HG02870 (cell line): ENCODE measurements at regions not wholly inside any gene's neighbourhood (a gene's known extent, or its start where the extent isn't known, plus 50 kb on each side); places are given as distances from the start of the nearest gene placed in this dataset.

Experiments
- ATAC-seq: cut with Tn5 transposase; IDR thresholded peaks from one replicate; pipeline ENCODE4 v1.9.1; 2021; ENCODE audit warnings: mild to moderate bottlenecking, moderate library complexity; ENCODE audit not compliant: unreplicated experiment

DNA sequence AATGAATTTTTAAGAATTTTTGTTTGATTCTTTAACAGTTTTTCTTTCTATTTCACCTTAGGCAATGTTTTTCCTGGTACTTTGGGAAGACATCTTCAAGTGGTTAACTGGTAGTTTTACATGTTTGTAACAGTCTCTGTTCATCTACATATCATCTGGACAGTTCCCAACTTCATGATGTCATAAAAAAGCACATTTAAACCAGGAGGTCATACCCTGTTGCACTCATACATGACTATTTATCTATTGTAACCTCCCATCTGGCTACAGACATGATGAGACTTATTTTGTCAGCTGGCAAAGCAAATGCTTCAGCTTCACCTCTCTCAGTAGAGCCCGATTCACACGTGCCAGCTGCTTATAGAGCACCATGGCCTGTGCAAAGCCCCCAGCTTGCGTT, 99.8 kb upstream of the YPEL5 start:
- ATAC-seq: no peak

DNA sequence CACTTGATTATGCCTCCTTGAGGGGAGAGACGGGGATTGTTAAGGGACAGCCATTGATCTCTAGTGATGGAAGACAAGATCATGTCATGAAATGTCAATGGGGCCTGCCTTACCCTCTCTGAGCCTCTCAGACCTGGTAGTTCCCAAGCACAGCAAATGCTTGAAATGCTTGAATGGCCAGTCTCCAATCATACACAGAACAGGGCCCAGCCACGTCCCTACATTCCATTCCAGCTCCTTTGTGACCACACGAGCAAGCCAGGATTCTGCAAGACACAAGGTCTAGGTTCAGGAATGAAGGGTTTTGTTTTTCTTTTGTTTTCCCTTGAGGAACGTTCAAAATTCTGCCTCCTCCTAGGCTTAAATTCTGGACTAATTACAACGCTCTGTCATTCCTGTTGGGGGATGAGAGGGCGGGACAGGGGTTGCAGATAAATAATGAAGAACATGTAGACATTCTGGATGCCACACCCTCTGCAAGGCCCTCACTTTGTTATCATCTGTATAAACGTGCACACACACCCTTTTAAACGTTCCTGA, 98.1 kb upstream of the YPEL5 start:
- ATAC-seq: no peak

DNA sequence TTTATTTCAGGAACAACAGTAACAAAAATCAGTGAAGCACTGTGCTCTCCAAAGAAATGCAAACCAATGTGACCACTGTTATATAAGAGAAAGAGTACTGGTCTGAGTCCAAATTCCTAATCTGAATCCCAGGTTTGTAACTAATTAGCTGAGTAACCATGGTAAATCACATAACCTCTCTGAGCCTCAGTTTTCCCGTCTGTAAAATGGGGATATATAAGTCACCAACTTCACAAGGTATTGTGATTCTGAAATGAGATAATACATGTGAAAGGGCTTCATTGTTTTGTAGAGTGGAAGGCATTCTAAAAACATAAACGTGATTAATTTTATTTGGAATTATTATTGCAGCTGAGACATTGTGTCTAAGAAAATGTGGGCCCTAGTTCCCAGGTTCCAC, 91.3 kb upstream of the YPEL5 start:
- ATAC-seq: no peak

DNA sequence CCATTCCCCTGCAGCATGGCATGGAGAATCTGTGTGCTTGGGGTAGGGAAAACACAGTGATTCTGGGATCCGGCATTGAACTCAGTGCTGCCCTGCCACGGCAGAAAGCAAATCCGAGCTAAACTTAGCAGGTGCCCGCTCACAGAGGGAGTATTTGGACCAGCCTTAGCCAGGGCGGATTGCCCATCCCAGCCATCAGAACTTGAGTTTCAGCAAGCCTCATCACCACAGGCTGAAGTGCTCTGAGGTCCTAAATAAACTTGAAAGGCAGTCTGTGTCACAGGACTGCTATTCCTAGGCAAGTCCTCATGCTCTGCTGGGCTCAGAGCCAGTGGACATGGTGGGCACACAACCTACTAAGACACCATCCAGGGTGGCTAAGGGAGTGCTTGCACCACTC, 86.2 kb upstream of the YPEL5 start:
- no peak for ATAC-seq

DNA sequence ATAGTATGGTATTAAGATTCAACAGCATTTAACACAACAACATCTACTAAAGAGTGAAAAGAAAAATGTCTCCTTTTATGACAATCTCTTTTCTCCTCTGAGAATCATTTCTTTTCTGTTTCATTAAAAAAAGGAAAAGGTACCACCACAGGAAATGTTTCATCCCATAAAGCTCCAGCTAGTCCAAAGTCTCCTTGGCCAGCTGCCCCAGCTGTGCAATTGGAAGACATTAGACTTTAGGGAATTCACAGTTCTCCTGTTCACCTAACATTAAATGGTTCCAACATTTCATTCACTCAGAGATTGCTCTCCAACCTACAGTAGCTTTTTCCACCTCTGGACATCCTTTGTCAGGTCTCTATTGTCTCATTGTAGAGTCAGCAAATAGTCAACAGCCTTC, 78.7 kb upstream of the YPEL5 start:
- no peak for ATAC-seq

DNA sequence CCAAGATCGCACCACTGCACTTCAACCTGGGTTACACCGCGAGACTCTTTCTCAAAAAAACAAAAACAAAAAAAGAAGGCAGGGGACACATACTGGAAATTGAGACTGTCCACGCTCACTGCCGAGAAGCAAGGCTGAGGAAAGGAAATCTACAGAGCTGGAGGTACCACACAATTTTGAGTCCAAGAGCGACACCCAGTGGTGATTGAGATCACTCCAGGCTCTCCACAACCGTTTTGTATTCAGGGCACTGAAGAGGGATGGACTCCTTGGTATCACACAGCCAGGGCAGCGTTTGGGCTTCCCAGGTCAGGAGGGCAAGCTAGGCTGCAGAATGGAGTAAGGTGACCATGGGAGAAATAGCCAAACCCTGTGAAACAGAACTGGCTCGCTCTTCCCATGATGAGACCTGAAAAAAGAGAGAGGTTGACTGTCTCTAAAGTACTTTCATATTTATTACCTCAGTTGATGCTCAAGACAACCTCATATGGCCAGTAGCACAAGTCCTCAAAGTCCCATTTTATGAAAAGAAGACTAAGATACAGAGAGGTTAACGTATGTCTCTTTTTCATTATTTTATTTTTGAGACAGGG, 74.5 kb upstream of the YPEL5 start:
- ATAC-seq: peak; percentile 76

DNA sequence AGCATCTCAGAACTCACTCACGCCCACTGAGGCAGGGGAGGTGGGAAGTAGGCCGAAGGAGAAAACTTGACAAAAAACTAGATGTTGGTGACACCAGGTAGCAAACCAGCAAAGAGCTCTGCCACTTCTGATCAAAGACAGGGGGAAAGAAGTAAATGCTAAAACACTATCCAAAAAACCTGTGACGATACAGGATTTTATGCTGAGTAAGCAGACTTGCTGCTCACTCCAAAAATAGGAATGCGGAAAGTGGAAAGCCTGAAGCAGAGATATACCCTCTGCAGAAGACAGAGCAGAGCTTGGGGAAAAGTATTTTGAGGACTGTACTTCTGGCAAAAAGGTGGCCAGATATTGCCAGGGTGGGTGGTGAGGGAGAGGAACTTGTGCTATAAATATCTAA, 73.3 kb upstream of the YPEL5 start:
- no peak for ATAC-seq

DNA sequence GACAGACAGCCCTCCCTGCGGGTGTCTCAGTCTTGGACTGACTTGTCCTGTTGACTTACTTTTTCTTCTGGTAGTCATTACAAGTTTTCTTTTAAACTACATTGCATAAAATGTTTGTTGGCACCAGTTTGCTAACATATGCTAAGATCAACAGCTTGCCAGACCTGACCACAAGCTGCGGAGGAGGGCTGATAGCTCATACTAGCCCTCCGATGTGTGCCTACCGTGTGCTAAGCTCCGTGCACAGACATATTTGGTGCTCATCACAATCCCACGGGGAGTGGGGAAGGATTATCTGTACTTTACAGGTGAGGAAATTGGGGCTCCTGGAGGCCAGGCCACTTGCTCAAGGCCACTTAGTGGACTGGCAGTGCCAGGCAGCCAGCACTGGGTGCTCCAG, 72.8 kb upstream of the YPEL5 start:
- ATAC-seq: no peak

DNA sequence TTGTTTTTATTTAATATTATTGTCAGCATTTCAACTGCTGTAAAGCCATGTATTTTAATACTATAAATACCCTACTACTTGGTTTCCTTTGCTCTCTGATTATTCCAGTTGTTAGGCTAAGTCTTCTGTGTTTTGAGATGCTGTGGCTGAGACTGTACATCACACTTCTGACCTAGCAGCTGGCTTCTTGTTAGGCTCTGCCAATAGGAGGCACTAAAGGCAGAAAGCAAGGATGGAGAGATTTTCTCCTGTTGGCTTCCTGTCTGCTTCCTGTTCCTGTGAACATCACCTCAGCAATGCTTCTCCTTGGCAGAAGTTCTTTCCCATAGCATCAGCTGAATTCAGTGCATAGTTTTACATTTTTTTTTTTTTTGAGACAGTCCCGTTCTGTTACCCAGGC, 68.3 kb upstream of the YPEL5 start:
- no peak for ATAC-seq

DNA sequence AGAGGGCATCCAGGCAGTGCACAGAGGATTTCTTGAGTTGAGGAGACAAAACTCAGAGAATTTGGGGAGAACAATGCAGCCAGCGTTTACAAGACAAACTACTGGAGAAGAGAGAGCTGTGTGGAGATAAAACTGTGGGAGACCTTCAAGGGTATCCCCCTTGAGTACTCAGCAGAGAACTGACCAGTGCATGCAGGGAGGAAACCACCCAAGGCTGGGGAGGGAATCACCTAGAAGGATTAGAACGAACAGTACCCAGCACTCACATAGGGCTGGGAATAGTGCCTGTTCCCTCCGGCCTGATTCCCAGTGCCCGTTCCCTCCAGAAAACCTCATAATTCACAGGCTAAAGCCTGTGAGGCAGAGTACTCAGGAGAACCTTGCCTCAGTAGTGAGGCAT, 61.9 kb upstream of the YPEL5 start:
- ATAC-seq: no peak

DNA sequence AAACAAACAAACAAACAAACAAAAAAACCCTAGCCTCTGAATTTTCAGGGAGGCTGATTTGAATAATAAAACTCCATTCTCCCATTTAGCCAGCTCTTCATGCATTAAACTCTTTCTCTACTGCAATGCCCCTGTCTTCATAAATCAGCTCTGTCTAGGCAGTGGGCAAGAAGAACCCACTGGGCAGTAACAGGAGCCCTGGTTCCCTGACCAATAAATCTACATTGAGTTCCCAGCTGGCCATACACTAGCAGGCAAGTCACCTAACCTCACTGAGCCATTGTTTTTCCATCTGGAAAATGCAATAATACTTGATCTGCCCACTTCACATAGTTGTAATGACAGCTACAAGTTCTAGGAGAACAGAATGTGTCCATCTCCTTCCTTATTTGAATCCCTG, 57.6 kb upstream of the YPEL5 start:
- no peak for ATAC-seq

DNA sequence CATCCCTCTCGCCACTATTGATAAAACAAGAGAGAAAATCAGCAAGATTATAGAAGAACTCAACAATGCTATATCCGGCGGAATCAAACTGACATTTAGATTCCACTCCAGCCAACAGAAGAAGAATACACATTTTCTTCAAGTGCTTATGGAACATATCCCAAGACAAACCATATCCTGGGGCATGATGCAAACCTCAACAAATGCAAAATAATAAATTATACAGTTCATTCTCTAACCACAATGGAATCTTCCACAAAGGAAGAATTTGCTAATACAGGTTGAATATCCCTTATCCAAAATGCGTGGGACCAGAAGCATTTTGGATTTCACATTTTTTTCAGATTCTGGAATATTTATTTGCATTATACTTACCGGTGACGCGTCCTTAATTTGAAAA, 51.4 kb upstream of the YPEL5 start:
- no peak for ATAC-seq

DNA sequence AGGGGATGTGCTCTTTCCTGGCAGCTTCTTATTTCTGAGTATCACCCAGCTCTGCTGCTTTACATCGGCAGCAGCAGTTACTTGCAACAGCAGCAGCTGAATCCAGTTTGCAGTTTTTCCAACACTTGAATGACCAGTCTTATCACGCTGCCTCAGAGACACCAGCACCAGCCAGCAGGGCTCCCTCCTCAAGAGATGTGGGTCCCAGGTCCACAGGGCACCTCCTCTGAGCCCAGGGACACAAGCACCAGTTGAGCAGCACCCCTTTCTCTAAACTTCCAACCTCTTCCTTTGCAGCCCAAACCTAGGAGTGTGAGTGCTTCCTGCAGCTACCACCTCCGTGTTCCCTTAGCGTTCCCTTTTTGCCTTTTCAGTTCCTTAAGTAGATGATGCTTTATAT, 50.4 kb upstream of the YPEL5 start:
- ATAC-seq: no peak
